HFFc6 (cell line): ENCODE measurements at regions not wholly inside any gene's neighbourhood (a gene's known extent, or its start where the extent isn't known, plus 50 kb on each side); places are given as distances from the start of the nearest gene placed in this dataset.
"Not testable (repeated sequence)": the region's sequence is repeated elsewhere in the genome, so short reads cannot be mapped to it uniquely, and the experiment has no call there.

Experiments
- DNase-seq: peaks from one replicate; pipeline ENCODE4 v3.0.0-alpha.2; 2018
- H3K27ac Mint-ChIP-seq: 2 replicates; pipeline ENCODE4 v1.8.0; 2020; ENCODE audit warnings: mild to moderate bottlenecking, mixed read lengths
- H3K27me3 Mint-ChIP-seq: 2 replicates; pipeline ENCODE4 v1.8.0; 2021; ENCODE audit warnings: mild to moderate bottlenecking, moderate library complexity, mixed read lengths; ENCODE audit not compliant: insufficient read depth
- H3K36me3 Mint-ChIP-seq: 2 replicates; pipeline ENCODE4 v1.8.0; 2021; ENCODE audit warnings: low read depth, mixed read lengths
- H3K4me1 Mint-ChIP-seq: 2 replicates; pipeline ENCODE4 v1.8.0; 2020; ENCODE audit warnings: low read depth, mixed read lengths
- H3K4me3 Mint-ChIP-seq: 2 replicates; pipeline ENCODE4 v1.8.0; 2020; ENCODE audit warnings: mild to moderate bottlenecking, moderate library complexity, mixed read lengths
- H3K9me3 Mint-ChIP-seq: 2 replicates; pipeline ENCODE4 v1.8.0; 2020; ENCODE audit warnings: mild to moderate bottlenecking, mixed read lengths
- CTCF ChIP-seq: fragments of 200-600 bp; sonication (generic); IDR thresholded peaks from 2 replicates; pipeline ENCODE4 v1.5.0; 2021; ENCODE audit warnings: antibody characterized with exemption, mild to moderate bottlenecking

DNA sequence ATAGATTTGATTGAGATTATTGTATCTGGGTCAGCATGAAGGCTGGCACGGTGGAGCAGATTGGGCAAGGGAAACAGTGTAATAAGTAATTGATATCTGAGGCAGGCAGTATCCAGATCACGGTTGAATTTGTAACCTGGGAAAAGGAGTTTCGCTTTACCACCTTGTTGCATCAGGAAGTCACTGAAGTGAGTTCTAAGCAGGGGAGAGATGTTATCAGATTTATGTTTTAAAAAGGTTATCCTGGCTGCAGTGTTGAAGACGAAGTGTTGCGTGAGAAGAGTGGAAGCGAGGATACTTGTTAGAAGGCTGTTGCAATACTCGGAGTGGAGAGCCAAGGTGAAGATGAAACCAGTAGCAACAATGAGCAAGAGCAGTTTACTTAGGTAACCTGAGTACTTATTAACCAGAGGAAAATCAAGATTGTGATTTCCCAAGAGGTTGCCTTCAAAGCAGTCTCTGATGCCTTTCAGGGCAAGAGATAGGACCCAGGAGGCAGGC is 77.8 kb downstream of the LHX9 start:
- H3K9me3 Mint-ChIP-seq = no peaks in the 10 kb centered on the region
- no peak for DNase-seq

GRCh38 chr1:197995408-197996258 is 78.5 kb downstream of the LHX9 start:
- Mint-ChIP-seq H3K27me3 (no peaks in the 10 kb centered on the region; the same call in 1 of the 2 replicates), H3K9me3 (no peaks in the 10 kb centered on the region), H3K27ac (no peak overlapping the region), H3K36me3 (no peaks in the 10 kb centered on the region), H3K4me3 (no peak overlapping the region), H3K4me1 (peaks cover 10% of the 10 kb centered on the region; the same call in 1 of the 2 replicates)
- DNase-seq = no peak
- no peak for TF ChIP-seq CTCF

More for the DNA sequence above, 77.8 kb downstream of the LHX9 start:
- no peak overlapping the region for H3K27ac Mint-ChIP-seq
- no peaks in the 10 kb centered on the region for H3K36me3 Mint-ChIP-seq
- no peaks in the 10 kb centered on the region; the same call in 1 of the 2 replicates for H3K27me3 Mint-ChIP-seq
- H3K4me1 Mint-ChIP-seq = peaks cover 10% of the 10 kb centered on the region; the same call in 1 of the 2 replicates
- TF ChIP-seq CTCF = no peak
- no peak overlapping the region for H3K4me3 Mint-ChIP-seq

- H3K4me3 Mint-ChIP-seq, H3K27ac Mint-ChIP-seq, H3K27me3 Mint-ChIP-seq, DNase-seq, H3K36me3 Mint-ChIP-seq, H3K9me3 Mint-ChIP-seq: not testable (repeated sequence)
- H3K4me1 Mint-ChIP-seq = peaks cover 15% of the 10 kb centered on the region
These were observed 79.0 kb downstream of the LHX9 start for GRCh38 chr1:197996259-197996512.

GRCh38 chr1:197998110-197998509 is 80.9 kb downstream of the LHX9 start:
- H3K9me3 Mint-ChIP-seq = no peaks in the 10 kb centered on the region
- no peak for DNase-seq
- peaks cover 31% of the 10 kb centered on the region for H3K4me1 Mint-ChIP-seq
- H3K4me3 Mint-ChIP-seq = no peak overlapping the region
- H3K36me3 Mint-ChIP-seq = no peaks in the 10 kb centered on the region
- no peak overlapping the region for H3K27ac Mint-ChIP-seq
- H3K27me3 Mint-ChIP-seq = no peaks in the 10 kb centered on the region; the same call in 1 of the 2 replicates
- 0 out of 2 replicates have a peak, but pooled peaks have one; percentile 11 for TF ChIP-seq CTCF

GRCh38 chr1:198001776-198002408 is 84.7 kb downstream of the LHX9 start:
- H3K36me3 Mint-ChIP-seq = no peaks in the 10 kb centered on the region
- no peak for TF ChIP-seq CTCF

GRCh38 chr1:198003468-198003867 is 86.3 kb downstream of the LHX9 start:
- Mint-ChIP-seq H3K27me3 (no peaks in the 10 kb centered on the region; the same call in 1 of the 2 replicates), H3K4me3 (no peak overlapping the region), H3K4me1 (peaks cover 46% of the 10 kb centered on the region), H3K36me3 (no peaks in the 10 kb centered on the region; the same call in 1 of the 2 replicates), H3K27ac (no peak overlapping the region), H3K9me3 (no peaks in the 10 kb centered on the region)
- no peak for TF ChIP-seq CTCF
- no peak for DNase-seq

More at GRCh38 chr1:198001776-198002408, 84.7 kb downstream of the LHX9 start:
- no peaks in the 10 kb centered on the region; the same call in 1 of the 2 replicates for H3K27me3 Mint-ChIP-seq
- H3K27ac Mint-ChIP-seq = peak overlapping the region; percentile 58
- peaks cover 31% of the 10 kb centered on the region for H3K4me1 Mint-ChIP-seq
- H3K4me3 Mint-ChIP-seq = peak overlapping the region; percentile 61
- no peaks in the 10 kb centered on the region for H3K9me3 Mint-ChIP-seq
- peak; percentile 55 for DNase-seq
